Upper lobe of right lung (tissue), 1 donor: ENCODE measurements at regions not wholly inside any gene's neighbourhood (a gene's known extent, or its start where the extent isn't known, plus 50 kb on each side); places are given as distances from the start of the nearest gene placed in this dataset.

Experiments used
- ATAC-seq: fragments of 200-7000 bp; cut with Tn5 transposase; one replicate; pipeline ENCODE4 v1.9.1; 2020; ENCODE audit warnings: mild to moderate bottlenecking, moderate library complexity
- DNase-seq: peaks from one replicate; pipeline ENCODE4 v3.0.0-alpha.2; 2020
- H3K27ac ChIP-seq: fragments of 200-600 bp; one replicate; pipeline ENCODE4 v1.8.0; 2022
- H3K27me3 ChIP-seq: fragments of 200-600 bp; one replicate; pipeline ENCODE4 v1.8.0; 2022; ENCODE audit warnings: mild to moderate bottlenecking
- H3K36me3 ChIP-seq: fragments of 200-600 bp; one replicate; pipeline ENCODE4 v1.8.0; 2022
- H3K4me1 ChIP-seq: fragments of 200-600 bp; one replicate; pipeline ENCODE4 v1.8.0; 2022
- H3K4me3 ChIP-seq: fragments of 200-600 bp; one replicate; pipeline ENCODE4 v1.8.0; 2022; ENCODE audit warnings: mild to moderate bottlenecking
- H3K9me3 ChIP-seq: fragments of 200-600 bp; one replicate; pipeline ENCODE4 v1.8.0; 2022
- CTCF ChIP-seq: fragments of 200-600 bp; IDR thresholded peaks from one replicate; pipeline ENCODE4 v1.8.0; 2022; ENCODE audit warnings: antibody characterized with exemption
- intact Hi-C: fragments of 100-400 bp; cut with DNase I; formaldehyde crosslinking; loops from one replicate; pipeline ENCODE4 v1.11.0; 2022
- donor health status: DM: no; HTN: yes; CAD: no; lungs with severe emphysema.

- H3K27me3 ChIP-seq = no peaks in the 10 kb centered on the region
- no peak overlapping the region for H3K4me3 ChIP-seq
- no peaks in the 10 kb centered on the region for H3K4me1 ChIP-seq
- intact Hi-C loops = no loop called here
- no peaks in the 10 kb centered on the region for H3K9me3 ChIP-seq
- no peak for TF ChIP-seq CTCF
- DNase-seq (no peak), ATAC-seq (no peak)
- H3K36me3 ChIP-seq = no peaks in the 10 kb centered on the region
- no peak overlapping the region for H3K27ac ChIP-seq
Observed at GRCh38 chr4:43564107-43564506, 671.6 kb downstream of the GRXCR1 start.

GRCh38 chr4:43564591-43564990 is 672.1 kb downstream of the GRXCR1 start:
- DNase-seq (no peak), ATAC-seq (no peak)
- Histone ChIP-seq H3K36me3 (no peaks in the 10 kb centered on the region), H3K27ac (no peak overlapping the region), H3K4me1 (no peaks in the 10 kb centered on the region), H3K27me3 (no peaks in the 10 kb centered on the region), H3K9me3 (no peaks in the 10 kb centered on the region), H3K4me3 (no peak overlapping the region)
- intact Hi-C loops = no loop called here
- TF ChIP-seq CTCF = no peak

- Histone ChIP-seq H3K27ac (no peak overlapping the region), H3K27me3 (no peaks in the 10 kb centered on the region), H3K36me3 (no peaks in the 10 kb centered on the region), H3K4me1 (no peaks in the 10 kb centered on the region), H3K9me3 (no peaks in the 10 kb centered on the region), H3K4me3 (no peak overlapping the region)
- DNase-seq = no peak
- intact Hi-C loops = no loop called here
- no peak for ATAC-seq
- no peak for TF ChIP-seq CTCF
Observed at GRCh38 chr4:43567644-43568043, 675.1 kb downstream of the GRXCR1 start.

- DNase-seq (no peak), ATAC-seq (no peak)
- H3K9me3 ChIP-seq = no peaks in the 10 kb centered on the region
- no peak for TF ChIP-seq CTCF
- H3K27me3 ChIP-seq = no peaks in the 10 kb centered on the region
- no peak overlapping the region for H3K27ac ChIP-seq
- intact Hi-C loops = no loop called here
- no peaks in the 10 kb centered on the region for H3K36me3 ChIP-seq
- no peak overlapping the region for H3K4me3 ChIP-seq
- no peaks in the 10 kb centered on the region for H3K4me1 ChIP-seq
Observed at GRCh38 chr4:43586813-43587212, 694.3 kb downstream of the GRXCR1 start.

GRCh38 chr4:43587758-43588157 is 695.2 kb downstream of the GRXCR1 start:
- ATAC-seq (no peak), DNase-seq (no peak)
- Histone ChIP-seq H3K27ac (no peak overlapping the region), H3K9me3 (no peaks in the 10 kb centered on the region), H3K4me3 (no peak overlapping the region), H3K27me3 (no peaks in the 10 kb centered on the region), H3K36me3 (no peaks in the 10 kb centered on the region), H3K4me1 (no peaks in the 10 kb centered on the region)
- no peak for TF ChIP-seq CTCF
- intact Hi-C loops = no loop called here

- DNase-seq = no peak
- Histone ChIP-seq H3K27me3 (no peaks in the 10 kb centered on the region), H3K9me3 (no peaks in the 10 kb centered on the region), H3K36me3 (no peaks in the 10 kb centered on the region), H3K4me3 (no peak overlapping the region), H3K27ac (no peak overlapping the region), H3K4me1 (no peaks in the 10 kb centered on the region)
- intact Hi-C loops = no loop called here
- ATAC-seq = no peak
- TF ChIP-seq CTCF = no peak
Observed at GRCh38 chr4:43607400-43607799, 714.9 kb downstream of the GRXCR1 start.
